ENCODE measurements at regions not wholly inside any gene's neighbourhood (a gene's known extent, or its start where the extent isn't known, plus 50 kb on each side); places are given as distances from the start of the nearest gene placed in this dataset.

GRCh38 chr7:15084368-15084767, 181.8 kb upstream of the DGKB start (continued):
- TF ChIP-seq PPARA (CRISPR knock-in tag; IDR thresholded peaks at IDR 0.05; ENCODE audit: borderline replicate concordance) = no peak

- no peak for TF ChIP-seq PPARA (CRISPR knock-in tag; IDR thresholded peaks at IDR 0.05; ENCODE audit: borderline replicate concordance)
- no peak for TF ChIP-seq PATZ1 (CRISPR knock-in tag; IDR thresholded peaks at IDR 0.05; ENCODE audit: borderline replicate concordance)
- no peak for TF ChIP-seq CSDC2 (CRISPR knock-in tag; IDR thresholded peaks at IDR 0.05)
- TF ChIP-seq ARNTL (CRISPR knock-in tag; IDR thresholded peaks at IDR 0.05; ENCODE audit: borderline replicate concordance, low read depth) = no peak
- TF ChIP-seq CSRNP3 (CRISPR knock-in tag; IDR thresholded peaks at IDR 0.05) = no peak
- TF ChIP-seq RARB (CRISPR knock-in tag; IDR thresholded peaks at IDR 0.05) = no peak
- no peak for TF ChIP-seq ESRRG (CRISPR knock-in tag; IDR thresholded peaks at IDR 0.05)
- TF ChIP-seq CREB5 (CRISPR knock-in tag; IDR thresholded peaks at IDR 0.05; ENCODE audit: low read depth) = no peak
- TF ChIP-seq ZNF70 (CRISPR knock-in tag; IDR thresholded peaks at IDR 0.05) = no peak
- TF ChIP-seq ISL1 (CRISPR knock-in tag; IDR thresholded peaks at IDR 0.05) = no peak
- TF ChIP-seq TOX (CRISPR knock-in tag; IDR thresholded peaks at IDR 0.05; ENCODE audit: borderline replicate concordance) = no peak
- no peak for TF ChIP-seq TSHZ2 (CRISPR knock-in tag; IDR thresholded peaks at IDR 0.05)
- TF ChIP-seq BACH2 (CRISPR knock-in tag; IDR thresholded peaks at IDR 0.05; ENCODE audit: borderline replicate concordance) = no peak
- TF ChIP-seq SNAI2 (CRISPR knock-in tag; IDR thresholded peaks at IDR 0.05) = no peak
- no peak for TF ChIP-seq GLIS3 (CRISPR knock-in tag; IDR thresholded peaks at IDR 0.05)
- no peak for TF ChIP-seq OSR1 (CRISPR knock-in tag; IDR thresholded peaks at IDR 0.05)
- no peak for TF ChIP-seq ZFP30 (CRISPR knock-in tag; IDR thresholded peaks at IDR 0.05)
- TF ChIP-seq ZC3H10 (CRISPR knock-in tag; IDR thresholded peaks at IDR 0.05) = no peak
- TF ChIP-seq POU6F1 (CRISPR knock-in tag; IDR thresholded peaks at IDR 0.05; ENCODE audit: borderline replicate concordance, low read depth) = no peak
- no peak for TF ChIP-seq TCF4 (CRISPR knock-in tag; IDR thresholded peaks at IDR 0.05; ENCODE audit: borderline replicate concordance)
- ATAC-seq = no peak
Observed at GRCh38 chr7:15081891-15082290, 179.3 kb upstream of the DGKB start.

- ATAC-seq = no peak
- no peak for TF ChIP-seq SNAI2 (CRISPR knock-in tag; IDR thresholded peaks at IDR 0.05)
- TF ChIP-seq TCF4 (CRISPR knock-in tag; IDR thresholded peaks at IDR 0.05; ENCODE audit: borderline replicate concordance) = no peak
- TF ChIP-seq OSR1 (CRISPR knock-in tag; IDR thresholded peaks at IDR 0.05) = no peak
- TF ChIP-seq ARNTL (CRISPR knock-in tag; IDR thresholded peaks at IDR 0.05; ENCODE audit: borderline replicate concordance, low read depth) = no peak
- no peak for TF ChIP-seq RARB (CRISPR knock-in tag; IDR thresholded peaks at IDR 0.05)
Observed at GRCh38 chr7:15073301-15073700, 170.8 kb upstream of the DGKB start.

GRCh38 chr7:15068324-15068723, 165.8 kb upstream of the DGKB start:
- peak; percentile 81 for ATAC-seq
- no peak for TF ChIP-seq CSDC2 (CRISPR knock-in tag; IDR thresholded peaks at IDR 0.05)
- no peak for TF ChIP-seq PATZ1 (CRISPR knock-in tag; IDR thresholded peaks at IDR 0.05; ENCODE audit: borderline replicate concordance)
- no peak for TF ChIP-seq ZC3H10 (CRISPR knock-in tag; IDR thresholded peaks at IDR 0.05)
- TF ChIP-seq OSR1 (CRISPR knock-in tag; IDR thresholded peaks at IDR 0.05) = no peak
- no peak for TF ChIP-seq ZNF70 (CRISPR knock-in tag; IDR thresholded peaks at IDR 0.05)
- TF ChIP-seq TOX (CRISPR knock-in tag; IDR thresholded peaks at IDR 0.05; ENCODE audit: borderline replicate concordance) = no peak
- TF ChIP-seq ESRRG (CRISPR knock-in tag; IDR thresholded peaks at IDR 0.05) = no peak
- no peak for TF ChIP-seq ARNTL (CRISPR knock-in tag; IDR thresholded peaks at IDR 0.05; ENCODE audit: borderline replicate concordance, low read depth)
- no peak for TF ChIP-seq ZFP3 (CRISPR knock-in tag; IDR thresholded peaks at IDR 0.05)
- no peak for TF ChIP-seq ZNF565 (CRISPR knock-in tag; conservative IDR thresholded peaks at IDR 0.05; ENCODE audit: low read depth)

Measured in SK-N-SH treated with all-trans-retinoic acid at 6 μM for 48 hours (cell line).